Stimulated activated CD4-positive, alpha-beta T cell treated with anti-CD3 and anti-CD28 coated beads, Interleukin-2, amount 100 ng/mL, for 48 hours (primary cell): ENCODE measurements at regions not wholly inside any gene's neighbourhood (a gene's known extent, or its start where the extent isn't known, plus 50 kb on each side); places are given as distances from the start of the nearest gene placed in this dataset.

Experiments used
- DNase-seq, 2 donors: peaks; one replicate each; pipeline ENCODE4 v3.0.0-alpha.2; 2020

- DNase-seq = no peak
Measured at GRCh38 chr15:66906668-66907614, 158.5 kb upstream of the SMAD3 start.

GRCh38 chr15:66907826-66908743 is 157.3 kb upstream of the SMAD3 start:
- DNase-seq = no peak

GRCh38 chr15:66908744-66909095 is 156.7 kb upstream of the SMAD3 start:
- DNase-seq = no peak

- no peak for DNase-seq
Measured at GRCh38 chr15:66909381-66909890, 156.0 kb upstream of the SMAD3 start.

GRCh38 chr15:66911131-66911700 is 154.2 kb upstream of the SMAD3 start:
- DNase-seq = no peak

GRCh38 chr15:66912001-66912400 is 153.4 kb upstream of the SMAD3 start:
- no peak for DNase-seq

GRCh38 chr15:66912441-66912840 is 153.0 kb upstream of the SMAD3 start:
- DNase-seq = no peak

- DNase-seq = no peak
Measured at GRCh38 chr15:66917904-66918448, 147.4 kb upstream of the SMAD3 start.

- DNase-seq = no peak
Measured at GRCh38 chr15:66919421-66919820, 146.0 kb upstream of the SMAD3 start.

- DNase-seq = no peak
Measured at GRCh38 chr15:66921319-66921915, 144.0 kb upstream of the SMAD3 start.

- no peak for DNase-seq
Measured at GRCh38 chr15:66922608-66923007, 142.8 kb upstream of the SMAD3 start.

- peak; percentile 29 to 39 for DNase-seq
Measured at GRCh38 chr15:66923438-66923881, 141.9 kb upstream of the SMAD3 start.

GRCh38 chr15:66924889-66925288 is 140.5 kb upstream of the SMAD3 start:
- no peak for DNase-seq

- no peak for DNase-seq
Measured at GRCh38 chr15:66925721-66926120, 139.7 kb upstream of the SMAD3 start.

- no peak for DNase-seq
Measured at GRCh38 chr15:66927201-66928077, 138.0 kb upstream of the SMAD3 start.

GRCh38 chr15:66928101-66928500 is 137.3 kb upstream of the SMAD3 start:
- no peak for DNase-seq

GRCh38 chr15:66928784-66929183 is 136.6 kb upstream of the SMAD3 start:
- no peak for DNase-seq

GRCh38 chr15:66929843-66930402 is 135.5 kb upstream of the SMAD3 start:
- no peak for DNase-seq

GRCh38 chr15:66931768-66932633 is 133.4 kb upstream of the SMAD3 start:
- no peak for DNase-seq

- no peak for DNase-seq
Measured at GRCh38 chr15:66932634-66933024, 132.8 kb upstream of the SMAD3 start.
